Endothelial cell of umbilical vein (primary cell): ENCODE measurements at regions not wholly inside any gene's neighbourhood (a gene's known extent, or its start where the extent isn't known, plus 50 kb on each side); places are given as distances from the start of the nearest gene placed in this dataset.

Experiments used
- BruUV-seq: library from RNA; stranded (reverse); fragments of 400-500 nt; replicated peaks from 2 replicates; lab custom pipeline; 2021; lab: Mats Ljungman, UMichigan
- CTCF ChIA-PET: fragments of 300-600, 350-600 bp; sonication (Branson Sonifier 250); formaldehyde crosslinking; loops from one replicate; lab custom pipeline; 2021; ENCODE audit warnings: antibody characterized with exemption, inconsistent platforms; lab: Charles Lee
- POLR2A ChIA-PET: fragments of 300-600, 350-600 bp; sonication (Branson Sonifier 250); formaldehyde crosslinking; loops from one replicate; lab custom pipeline; 2021; ENCODE audit warnings: antibody characterized with exemption, inconsistent platforms; lab: Charles Lee
- DNase-seq: peaks from one replicate; pipeline ENCODE4 v3.0.0-alpha.2; 2011; ENCODE audit warnings: low read depth, low spot score
- FAIRE-seq: peaks from 2 replicates; lab custom pipeline; 2011; peaks lifted over from hg19 to GRCh38; lab: Jason Lieb, UNC
- H2AFZ ChIP-seq: 2 replicates; pipeline ENCODE4 v1.6.0; 2012; ENCODE audit warnings: low read depth, low read length, control low read depth, inconsistent platforms
- H3K27ac ChIP-seq: 2 replicates; pipeline ENCODE4 v1.5.1; 2011; ENCODE audit warnings: low read depth, mild to moderate bottlenecking, control low read depth, low read length, moderate library complexity; ENCODE audit not compliant: insufficient read depth
- H3K27me3 ChIP-seq, 2 experiments: 2 replicates each; pipeline versions ENCODE4 v1.6.0 to v1.6.1; 2011; ENCODE audit warnings: low read length in 2 of 2, mixed read lengths in 1 of 2; ENCODE audit not compliant: control insufficient read depth in 2 of 2, insufficient read depth in 2 of 2
- H3K36me3 ChIP-seq, 2 experiments: 2 replicates in 1 of 2; 3 replicates in 1 of 2; pipeline ENCODE4 v1.5.1; 2011; ENCODE audit warnings: low read length in 2 of 2, mild to moderate bottlenecking in 1 of 2, moderate library complexity in 1 of 2; ENCODE audit not compliant: control insufficient read depth in 2 of 2, insufficient read depth in 2 of 2; ENCODE audit errors: extremely low read depth in 1 of 2
- H3K4me1 ChIP-seq: 3 replicates; pipeline ENCODE4 v1.5.1; 2011; ENCODE audit warnings: mild to moderate bottlenecking, low read length; ENCODE audit not compliant: control insufficient read depth, insufficient read depth; ENCODE audit errors: extremely low read depth
- H3K4me2 ChIP-seq: 2 replicates; pipeline ENCODE4 v1.6.1; 2011; ENCODE audit warnings: low read length, control low read depth, mixed read lengths; ENCODE audit not compliant: insufficient read depth
- H3K4me3 ChIP-seq, 3 experiments: fragments of 200-600 bp in 1 of 3; sonication (generic), shearing (Covaris generic) in 1 of 3; replicated peaks in 1 of 3; 2 replicates each; pipeline ENCODE4 v1.5.1; 2011 to 2016; ENCODE audit warnings: control low read depth in 3 of 3, low read length in 3 of 3, mild to moderate bottlenecking in 2 of 3, inconsistent platforms in 1 of 3, low read depth in 1 of 3, moderate library complexity in 1 of 3; ENCODE audit not compliant: insufficient read depth in 1 of 3
- H3K79me2 ChIP-seq: 2 replicates; pipeline ENCODE4 v1.6.0; 2012; ENCODE audit warnings: low read length, inconsistent platforms; ENCODE audit not compliant: control insufficient read depth, insufficient read depth
- H3K9ac ChIP-seq: replicated peaks from 2 replicates; pipeline ENCODE3; 2011; ENCODE audit warnings: low read length, control low read depth; ENCODE audit not compliant: insufficient read depth; ENCODE audit errors: extremely low read depth
- H3K9me1 ChIP-seq: replicated peaks from 3 replicates; pipeline ENCODE4 v1.6.0; 2011; ENCODE audit warnings: mild to moderate bottlenecking, low read length; ENCODE audit not compliant: control insufficient read depth, insufficient read depth; ENCODE audit errors: extremely low read depth
- H3K9me3 ChIP-seq: replicated peaks from 2 replicates; pipeline ENCODE4 v1.5.1; 2012; ENCODE audit warnings: low read length, inconsistent platforms; ENCODE audit not compliant: control insufficient read depth, insufficient read depth
- H4K20me1 ChIP-seq: replicated peaks from 2 replicates; pipeline ENCODE3; 2011; ENCODE audit warnings: mild to moderate bottlenecking, low read length; ENCODE audit not compliant: control insufficient read depth, insufficient read depth; ENCODE audit errors: extremely low read depth
- CTCF ChIP-seq, 2 donors: IDR thresholded peaks; 1 replicate in 1 of 2; 2 replicates in 1 of 2; pipeline ENCODE4 v1.5.1; 2011; ENCODE audit warnings: low read length in 2 of 2, mild to moderate bottlenecking in 2 of 2, moderate library complexity in 2 of 2, control low read depth in 1 of 2, inconsistent platforms in 1 of 2, low read depth in 1 of 2; ENCODE audit not compliant: insufficient read depth in 1 of 2; ENCODE audit errors: extremely low read depth in 1 of 2
- EZH2 ChIP-seq: IDR thresholded peaks from 2 replicates; pipeline ENCODE4 v1.6.1; 2012; ENCODE audit warnings: borderline replicate concordance, low read depth, mild to moderate bottlenecking, moderate library complexity, low read length, inconsistent platforms; ENCODE audit not compliant: severe bottlenecking
- FOS ChIP-seq: IDR thresholded peaks from 2 replicates; pipeline ENCODE4 v1.6.1; 2011; ENCODE audit warnings: mild to moderate bottlenecking, low read length, moderate library complexity, borderline replicate concordance; ENCODE audit not compliant: insufficient read depth
- GATA2 ChIP-seq: IDR thresholded peaks from 2 replicates; pipeline ENCODE4 v1.7.0; 2011; ENCODE audit warnings: low read depth, mild to moderate bottlenecking, moderate library complexity, mixed read lengths, low read length; ENCODE audit not compliant: insufficient read length, insufficient read depth
- JUN ChIP-seq: IDR thresholded peaks from 2 replicates; pipeline ENCODE4 v1.6.1; 2011; ENCODE audit warnings: borderline replicate concordance, low read depth; ENCODE audit not compliant: insufficient read length, insufficient read depth
- MAX ChIP-seq: IDR thresholded peaks from 2 replicates; pipeline ENCODE4 v1.6.1; 2011; ENCODE audit not compliant: insufficient read depth, insufficient read length
- MYC ChIP-seq: IDR thresholded peaks from one replicate; pipeline ENCODE4 v1.6.1; 2011; ENCODE audit warnings: mild to moderate bottlenecking, low read depth, low read length
- POLR2A ChIP-seq: IDR thresholded peaks from 2 replicates; pipeline ENCODE4 v1.6.1; 2012; ENCODE audit warnings: low read depth, mild to moderate bottlenecking, control low read depth, low read length
- POLR2AphosphoS5 ChIP-seq: IDR thresholded peaks from 2 replicates; pipeline ENCODE4 v1.6.1; 2012; ENCODE audit warnings: low read depth, mild to moderate bottlenecking, control low read depth, low read length, moderate library complexity; ENCODE audit not compliant: insufficient read depth
- dilution Hi-C: fragments of 300-500 bp; cut with MboI; formaldehyde crosslinking; loops from one replicate; pipeline ENCODE4 v1.15.0; 2019; ENCODE audit warnings: low sequenced_read_pairs; ENCODE audit not compliant: extremely low pct_ligation_motif_present
- intact Hi-C: fragments of 100-400 bp; cut with micrococcal nuclease; formaldehyde crosslinking; loops from one replicate; pipeline ENCODE4 v1.10.0; 2022

GRCh38 chr14:50049093-50049492 lies 67.3 kb downstream of the VCPKMT start:
- no peaks in the 10 kb centered on the region for H3K27me3 ChIP-seq
- TF ChIP-seq GATA2, result no peak
- TF ChIP-seq MYC, result no peak
- no peak for TF ChIP-seq CTCF (IDR thresholded peaks at IDR 0.05; ENCODE audit: extremely low read depth in 1 of 2, insufficient read depth in 1 of 2, low read depth in 1 of 2, low read length in 2 of 2)
- no peak for TF ChIP-seq POLR2A
- no peak for TF ChIP-seq JUN
- TF ChIP-seq POLR2AphosphoS5, result no peak
- no peak for TF ChIP-seq FOS
- TF ChIP-seq EZH2, result no peak
- no peak for TF ChIP-seq MAX
- CTCF ChIA-PET, result interaction anchor here (1.0 kb wide), 1 partner anchor 11 kb away, joined by 3 read pairs; no protein-coding TSS in a partner anchor
- dilution Hi-C loops, result no loop called here
- no peaks in the 10 kb centered on the region for H3K79me2 ChIP-seq
- FAIRE-seq (no peak), DNase-seq (no peak)
- no peak overlapping the region for H3K9ac ChIP-seq
- H3K4me3 ChIP-seq, result no peak overlapping the region
- no peaks in the 10 kb centered on the region for H3K36me3 ChIP-seq
- H3K4me2 ChIP-seq, result no peak overlapping the region
- intact Hi-C loops, result loop anchor here (10.0 kb wide), 1 partner anchor 46 kb away; no protein-coding TSS in a partner anchor
- peaks cover 13% of the 10 kb centered on the region for H3K4me1 ChIP-seq
- no peak overlapping the region for H3K27ac ChIP-seq
- H2AFZ ChIP-seq, result no peak overlapping the region
- H4K20me1 ChIP-seq, result no peaks in the 10 kb centered on the region
- POLR2A ChIA-PET, result no interaction called here
- BruUV-seq, result no TSS peak
- H3K9me3 ChIP-seq, result no peaks in the 10 kb centered on the region
- no peaks in the 10 kb centered on the region for H3K9me1 ChIP-seq
